ENCODE measurements at regions not wholly inside any gene's neighbourhood (a gene's known extent, or its start where the extent isn't known, plus 50 kb on each side); places are given as distances from the start of the nearest gene placed in this dataset.

DNA sequence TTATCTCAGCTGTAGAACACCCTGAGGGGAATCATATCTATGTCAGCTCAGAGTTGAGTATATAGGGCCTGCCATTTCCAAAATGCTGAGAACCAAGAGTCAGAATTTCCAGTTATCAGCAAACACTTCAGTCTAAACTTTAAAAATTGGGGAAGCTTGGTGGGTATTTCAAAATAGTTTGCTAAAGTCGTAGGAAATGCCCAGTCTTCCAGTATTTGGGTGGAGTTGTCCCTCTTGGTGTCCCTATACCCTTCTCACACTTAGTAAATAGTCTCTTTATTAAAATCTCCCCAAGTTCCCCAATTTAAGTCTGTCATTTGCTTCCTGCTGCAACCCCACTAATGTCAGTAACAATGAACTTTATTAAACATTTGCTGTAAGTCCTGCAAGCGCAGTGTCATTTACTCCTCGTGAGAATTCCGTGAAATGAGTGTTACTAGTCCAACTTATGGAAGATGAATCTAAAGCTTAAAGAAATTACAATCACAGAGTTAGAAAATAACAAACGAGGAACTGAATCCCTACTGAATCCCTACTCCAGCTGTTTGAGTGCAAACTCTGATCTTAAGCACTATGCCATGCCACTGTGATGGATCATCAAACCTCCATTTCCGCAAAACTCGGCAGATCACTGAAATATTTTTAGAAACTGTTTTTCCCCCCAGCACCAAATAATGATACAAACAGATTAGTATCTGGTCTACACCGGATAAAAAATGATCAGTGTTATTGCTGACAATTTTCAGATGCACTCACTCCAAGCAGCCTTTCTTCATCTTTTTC lies 341.7 kb upstream of the PROK2 start:
- no peak for ATAC-seq (replicated peaks in 1 of 2)
- no peak overlapping the region for H3K4me3 Mint-ChIP-seq

GRCh38 chr3:72123908-72124441 lies 339.0 kb upstream of the PROK2 start:
- DNase-seq = peak; percentile 55 to 57
- ATAC-seq (replicated peaks in 1 of 2) = peak; percentile 82 to 87
- Mint-ChIP-seq H3K9me3 (no peaks in the 10 kb centered on the region), H3K36me3 (ENCODE audit: insufficient read depth in 2 of 2) (no peaks in the 10 kb centered on the region), H3K27me3 (ENCODE audit: low read depth) (peaks cover 22% of the 10 kb centered on the region), H3K4me1 (ENCODE audit: low read depth) (peaks cover 24% of the 10 kb centered on the region), H3K27ac (no peak overlapping the region), H3K4me3 (no peak overlapping the region)

More for the DNA sequence above, 341.7 kb upstream of the PROK2 start:
- H3K9me3 Mint-ChIP-seq = no peaks in the 10 kb centered on the region
- no peak overlapping the region for H3K27ac Mint-ChIP-seq
- peaks cover 24% of the 10 kb centered on the region for H3K4me1 Mint-ChIP-seq (ENCODE audit: low read depth)
- H3K27me3 Mint-ChIP-seq (ENCODE audit: low read depth) = peaks cover 22% of the 10 kb centered on the region
- H3K36me3 Mint-ChIP-seq (ENCODE audit: insufficient read depth in 2 of 2) = no peaks in the 10 kb centered on the region
- no peak for DNase-seq

GRCh38 chr3:72120806-72121778 lies 336.1 kb upstream of the PROK2 start:
- Mint-ChIP-seq H3K27me3 (ENCODE audit: low read depth) (peaks cover 14% of the 10 kb centered on the region), H3K4me1 (ENCODE audit: low read depth) (peaks cover 12% of the 10 kb centered on the region), H3K27ac (no peak overlapping the region), H3K4me3 (no peak overlapping the region), H3K36me3 (ENCODE audit: insufficient read depth in 2 of 2) (no peaks in the 10 kb centered on the region), H3K9me3 (no peaks in the 10 kb centered on the region)
- ATAC-seq (replicated peaks in 1 of 2) (peak in 1 of 2 donors; percentile 40), DNase-seq (no peak)

DNA sequence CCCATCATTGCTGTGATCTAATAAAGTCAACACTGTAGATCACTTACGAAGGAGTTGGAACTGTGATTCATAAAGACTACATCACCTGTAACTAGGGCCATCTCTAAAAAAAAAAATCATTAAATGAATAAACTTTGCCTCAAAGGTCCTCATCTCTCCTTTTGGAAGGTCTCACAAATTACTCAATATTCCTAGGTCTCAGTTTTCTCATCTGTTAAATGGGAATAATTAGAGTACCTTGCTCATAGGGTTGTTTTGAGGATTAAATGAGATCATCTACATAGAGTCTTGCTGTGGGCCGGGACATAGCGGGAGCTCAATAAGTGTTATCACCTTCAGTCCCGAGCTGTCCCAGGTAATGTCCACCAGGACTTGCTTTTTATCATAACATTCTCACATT lies 335.1 kb upstream of the PROK2 start:
- H3K27me3 Mint-ChIP-seq (ENCODE audit: low read depth) = peaks cover 7% of the 10 kb centered on the region
- H3K27ac Mint-ChIP-seq = no peak overlapping the region
- H3K4me1 Mint-ChIP-seq (ENCODE audit: low read depth) = peaks cover 12% of the 10 kb centered on the region
- H3K9me3 Mint-ChIP-seq = no peaks in the 10 kb centered on the region
- DNase-seq = no peak
- no peak overlapping the region for H3K4me3 Mint-ChIP-seq
- ATAC-seq (replicated peaks in 1 of 2) = no peak
- H3K36me3 Mint-ChIP-seq (ENCODE audit: insufficient read depth in 2 of 2) = no peaks in the 10 kb centered on the region

GRCh38 chr3:72118628-72119027 lies 333.7 kb upstream of the PROK2 start:
- peaks cover 8% of the 10 kb centered on the region for H3K27me3 Mint-ChIP-seq (ENCODE audit: low read depth)
- no peaks in the 10 kb centered on the region for H3K9me3 Mint-ChIP-seq
- H3K4me1 Mint-ChIP-seq (ENCODE audit: low read depth) = peaks cover 3% of the 10 kb centered on the region
- H3K36me3 Mint-ChIP-seq (ENCODE audit: insufficient read depth in 2 of 2) = no peaks in the 10 kb centered on the region
- H3K27ac Mint-ChIP-seq = no peak overlapping the region
- ATAC-seq (replicated peaks in 1 of 2) = no peak
- no peak overlapping the region for H3K4me3 Mint-ChIP-seq
- DNase-seq = no peak

- no peaks in the 10 kb centered on the region for H3K36me3 Mint-ChIP-seq (ENCODE audit: insufficient read depth in 2 of 2)
- no peak for ATAC-seq (replicated peaks in 1 of 2)
- DNase-seq = no peak
- no peak overlapping the region for H3K4me3 Mint-ChIP-seq
- H3K9me3 Mint-ChIP-seq = no peaks in the 10 kb centered on the region
- H3K27me3 Mint-ChIP-seq (ENCODE audit: low read depth) = peaks cover 6% of the 10 kb centered on the region
- H3K4me1 Mint-ChIP-seq (ENCODE audit: low read depth) = no peaks in the 10 kb centered on the region
- H3K27ac Mint-ChIP-seq = no peak overlapping the region
Measured at GRCh38 chr3:72116226-72116625, 331.3 kb upstream of the PROK2 start.

DNA sequence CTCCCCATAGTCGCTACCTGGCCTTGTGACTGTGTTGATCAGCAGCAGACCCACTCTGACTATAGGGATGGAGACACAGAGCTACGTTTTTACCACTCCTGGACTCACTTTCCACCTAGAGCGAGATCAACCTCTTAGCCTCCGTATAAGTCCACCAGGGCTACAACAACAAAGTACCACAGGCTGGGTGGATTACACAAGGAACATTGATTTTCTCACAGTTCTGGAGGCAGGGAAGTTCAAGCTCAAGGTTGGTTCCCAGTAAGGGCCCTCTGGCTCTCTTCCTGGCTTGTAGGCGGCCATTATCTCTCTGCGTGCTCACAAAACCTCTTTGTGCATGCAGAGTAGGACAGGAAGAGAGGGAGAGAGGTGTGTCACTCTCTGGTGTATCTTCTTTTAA lies 330.4 kb upstream of the PROK2 start:
- DNase-seq = no peak
- no peaks in the 10 kb centered on the region for H3K9me3 Mint-ChIP-seq
- ATAC-seq (replicated peaks in 1 of 2) = no peak
- H3K27ac Mint-ChIP-seq = no peak overlapping the region
- peaks cover 6% of the 10 kb centered on the region for H3K27me3 Mint-ChIP-seq (ENCODE audit: low read depth)
- no peak overlapping the region for H3K4me3 Mint-ChIP-seq
- no peaks in the 10 kb centered on the region for H3K4me1 Mint-ChIP-seq (ENCODE audit: low read depth)
- no peaks in the 10 kb centered on the region for H3K36me3 Mint-ChIP-seq (ENCODE audit: insufficient read depth in 2 of 2)

- H3K36me3 Mint-ChIP-seq (ENCODE audit: insufficient read depth in 2 of 2) = no peaks in the 10 kb centered on the region
- DNase-seq (no peak), ATAC-seq (replicated peaks in 1 of 2) (no peak)
- no peak overlapping the region for H3K27ac Mint-ChIP-seq
- no peaks in the 10 kb centered on the region for H3K4me1 Mint-ChIP-seq (ENCODE audit: low read depth)
- H3K27me3 Mint-ChIP-seq (ENCODE audit: low read depth) = peaks cover 6% of the 10 kb centered on the region
- no peak overlapping the region for H3K4me3 Mint-ChIP-seq
- no peaks in the 10 kb centered on the region for H3K9me3 Mint-ChIP-seq
Measured at GRCh38 chr3:72114773-72115172, 329.8 kb upstream of the PROK2 start.

DNA sequence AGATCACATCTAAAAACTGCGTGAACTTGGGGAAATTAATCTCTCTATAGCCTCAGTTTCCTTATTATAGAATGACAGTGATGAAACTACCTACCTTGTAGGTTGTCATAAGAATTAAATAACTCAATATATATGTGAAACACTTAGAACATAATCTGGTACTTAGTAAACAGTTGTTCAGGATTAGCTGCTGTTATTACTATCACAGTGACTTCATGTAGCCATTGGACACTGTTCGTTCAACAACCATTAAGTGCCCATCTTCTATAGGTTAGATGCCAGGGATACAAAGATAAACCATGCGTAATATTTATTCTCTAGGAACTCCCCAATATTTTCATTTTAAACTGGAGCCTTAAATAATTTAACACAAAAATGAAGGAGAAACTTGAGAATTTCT lies 329.0 kb upstream of the PROK2 start:
- Mint-ChIP-seq H3K9me3 (no peaks in the 10 kb centered on the region), H3K4me3 (no peak overlapping the region), H3K4me1 (ENCODE audit: low read depth) (no peaks in the 10 kb centered on the region), H3K36me3 (ENCODE audit: insufficient read depth in 2 of 2) (no peaks in the 10 kb centered on the region), H3K27me3 (ENCODE audit: low read depth) (peaks cover 6% of the 10 kb centered on the region), H3K27ac (no peak overlapping the region)
- ATAC-seq (replicated peaks in 1 of 2) (no peak), DNase-seq (no peak)

DNA sequence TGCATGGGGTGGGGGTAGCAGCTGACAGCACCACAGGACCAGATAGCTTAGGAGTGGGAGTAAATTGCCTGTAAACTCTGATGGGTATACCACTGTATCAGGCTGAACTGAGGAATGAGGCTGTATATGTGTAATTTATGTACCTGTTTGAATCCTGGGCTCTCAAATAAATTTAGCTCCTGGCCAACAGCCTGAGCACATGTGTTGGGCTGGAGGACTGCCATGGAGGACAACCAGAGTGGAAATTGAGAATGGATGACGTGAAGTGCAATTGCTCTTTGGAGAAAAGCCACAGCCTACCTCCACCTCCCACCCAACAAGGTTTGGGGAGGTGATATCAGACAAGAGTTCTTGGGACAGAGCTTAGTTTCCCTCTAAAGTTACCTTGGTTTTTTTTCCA lies 328.6 kb upstream of the PROK2 start:
- DNase-seq = no peak
- H3K36me3 Mint-ChIP-seq (ENCODE audit: insufficient read depth in 2 of 2) = no peaks in the 10 kb centered on the region
- H3K4me3 Mint-ChIP-seq = no peak overlapping the region
- H3K9me3 Mint-ChIP-seq = no peaks in the 10 kb centered on the region
- no peak for ATAC-seq (replicated peaks in 1 of 2)
- H3K27ac Mint-ChIP-seq = no peak overlapping the region
- H3K27me3 Mint-ChIP-seq (ENCODE audit: low read depth) = peaks cover 6% of the 10 kb centered on the region
- H3K4me1 Mint-ChIP-seq (ENCODE audit: low read depth) = no peaks in the 10 kb centered on the region

DNA sequence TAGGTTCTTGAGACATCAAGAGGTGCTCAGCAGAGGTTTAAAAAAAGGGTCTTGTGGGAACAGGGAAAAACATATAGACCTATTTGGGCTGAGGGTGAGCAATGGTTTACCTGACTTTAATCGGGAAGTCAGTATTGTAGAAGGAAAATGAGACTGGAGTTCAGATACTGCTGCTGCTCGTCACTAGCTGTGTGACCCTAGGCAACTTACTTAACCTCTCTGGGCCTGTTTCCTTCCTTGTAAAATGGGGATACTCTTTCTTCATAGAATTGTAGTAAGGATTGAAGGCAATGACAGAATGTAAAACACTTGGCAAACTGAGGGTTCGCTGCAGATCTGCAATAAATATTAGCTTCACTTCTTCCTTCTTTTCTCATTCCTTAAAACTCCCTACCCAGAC lies 327.5 kb upstream of the PROK2 start:
- H3K4me1 Mint-ChIP-seq (ENCODE audit: low read depth) = no peaks in the 10 kb centered on the region

DNA sequence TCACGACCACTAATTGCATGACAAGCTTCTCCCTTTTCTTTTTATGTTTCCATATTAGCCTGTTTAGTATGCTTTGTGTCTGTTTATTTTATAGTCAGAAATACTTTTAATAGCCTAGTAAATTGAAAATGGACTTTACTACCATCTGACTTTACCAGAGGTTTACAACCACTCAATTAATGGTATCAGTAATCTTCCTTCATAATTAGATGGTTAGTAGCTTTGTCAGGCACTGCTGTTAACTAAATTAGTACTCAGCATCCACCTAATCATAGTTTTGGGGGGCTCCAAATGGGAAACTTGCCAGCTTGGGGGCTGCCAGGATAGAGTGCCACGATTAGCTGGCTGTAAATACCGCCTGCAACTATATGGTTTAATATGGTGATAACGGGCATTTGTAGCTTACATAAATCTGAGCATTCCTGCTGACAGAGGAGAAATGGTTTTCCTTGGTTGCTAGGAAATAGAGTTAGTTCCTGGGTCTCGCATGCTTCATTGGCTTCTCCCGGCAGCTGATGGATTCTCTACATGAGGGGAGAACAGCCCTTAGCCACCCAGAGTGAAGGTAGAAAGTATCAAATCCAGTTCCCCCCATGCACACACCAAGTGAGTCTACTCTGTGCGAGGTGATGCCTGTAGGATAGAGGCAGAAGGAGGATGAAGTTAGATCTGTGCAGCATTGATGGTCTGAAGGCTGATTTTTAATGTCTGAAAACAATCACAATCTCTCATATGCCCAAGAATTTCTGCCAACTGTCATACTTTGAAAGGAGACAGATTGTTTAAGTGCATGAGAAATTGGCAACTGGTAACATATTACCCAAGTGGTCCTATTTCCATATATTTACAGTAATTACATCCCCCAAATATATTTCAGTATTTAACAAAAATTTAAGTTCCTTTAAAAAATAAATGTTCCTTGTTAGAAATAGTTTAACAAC lies 326.6 kb upstream of the PROK2 start:
- ATAC-seq (replicated peaks in 1 of 2) (no peak), DNase-seq (no peak)
- no peaks in the 10 kb centered on the region for H3K4me1 Mint-ChIP-seq (ENCODE audit: low read depth)
- no peaks in the 10 kb centered on the region for H3K36me3 Mint-ChIP-seq (ENCODE audit: insufficient read depth in 2 of 2)
- no peak overlapping the region for H3K27ac Mint-ChIP-seq
- H3K4me3 Mint-ChIP-seq = no peak overlapping the region
- peaks cover 6% of the 10 kb centered on the region for H3K27me3 Mint-ChIP-seq (ENCODE audit: low read depth)
- no peaks in the 10 kb centered on the region for H3K9me3 Mint-ChIP-seq

More for the DNA sequence above, 327.5 kb upstream of the PROK2 start:
- Mint-ChIP-seq H3K36me3 (ENCODE audit: insufficient read depth in 2 of 2) (no peaks in the 10 kb centered on the region), H3K27ac (no peak overlapping the region), H3K4me3 (no peak overlapping the region), H3K27me3 (ENCODE audit: low read depth) (peaks cover 6% of the 10 kb centered on the region), H3K9me3 (no peaks in the 10 kb centered on the region)
- ATAC-seq (replicated peaks in 1 of 2) (no peak), DNase-seq (no peak)
